Heart right ventricle (tissue), 16 donors: ENCODE measurements at regions not wholly inside any gene's neighbourhood (a gene's known extent, or its start where the extent isn't known, plus 50 kb on each side); places are given as distances from the start of the nearest gene placed in this dataset.
"Not testable (repeated sequence)": the region's sequence is repeated elsewhere in the genome, so short reads cannot be mapped to it uniquely, and the experiment has no call there.

Experiments
- ATAC-seq, 8 donors: fragments of 200-7000 bp; cut with Tn5 transposase; one replicate each; pipeline ENCODE4 v1.9.1; 2020; ENCODE audit warnings: mild to moderate bottlenecking in 8 of 8, moderate library complexity in 8 of 8, moderate number of reproducible peaks in 1 of 8
- DNase-seq, 2 donors: peaks; one replicate each; pipeline ENCODE4 v3.0.0-alpha.2; 2020
- H3K27ac ChIP-seq, 10 donors: fragments of 200-600 bp; sonication (generic) in 2 of 10; one replicate each; pipeline versions ENCODE4 v1.5.0 to v1.8.0; 2020 to 2022; ENCODE audit warnings: mild to moderate bottlenecking in 3 of 10
- H3K27me3 ChIP-seq, 7 donors: fragments of 200-600 bp; one replicate each; pipeline ENCODE4 v1.8.0; 2021 to 2022; ENCODE audit warnings: mild to moderate bottlenecking in 2 of 7
- H3K36me3 ChIP-seq, 9 donors: fragments of 200-600 bp; sonication (generic) in 1 of 9; one replicate each; pipeline versions ENCODE4 v1.5.0 to v1.8.0; 2020 to 2022; ENCODE audit warnings: mild to moderate bottlenecking in 2 of 9
- H3K4me1 ChIP-seq, 9 donors: fragments of 200-600 bp; sonication (generic) in 1 of 9; one replicate each; pipeline versions ENCODE4 v1.5.0 to v1.8.0; 2020 to 2022; ENCODE audit warnings: mild to moderate bottlenecking in 4 of 9
- H3K4me3 ChIP-seq, 10 donors: fragments of 200-600 bp; sonication (generic) in 2 of 10; one replicate each; pipeline versions ENCODE4 v1.5.0 to v1.8.0; 2020 to 2022; ENCODE audit warnings: mild to moderate bottlenecking in 7 of 10, moderate library complexity in 2 of 10
- H3K9me3 ChIP-seq, 11 donors: fragments of 200-600 bp in 10 of 11; sonication (generic) in 2 of 11; one replicate each; pipeline versions ENCODE4 v1.5.0 to v1.8.0; 2013 to 2022; ENCODE audit warnings: mild to moderate bottlenecking in 2 of 11, control low read depth in 1 of 11, moderate library complexity in 1 of 11
- CTCF ChIP-seq, 9 donors: fragments of 200-600 bp; sonication (generic) in 2 of 9; IDR thresholded peaks; one replicate each; pipeline versions ENCODE4 v1.5.0 to v1.8.0; 2021 to 2022; ENCODE audit warnings: antibody characterized with exemption in 9 of 9, mild to moderate bottlenecking in 5 of 9, moderate library complexity in 1 of 9
- WGBS, 2 donors: extraction: QIAGEN DNeasy Blood & Tissue Kit; methylation state at CpG; one replicate each; pipeline ENCODE4 v1.1.7; 2013; ENCODE audit warnings: inconsistent platforms in 1 of 2; 5-methylcytosine and 5-hydroxymethylcytosine counted together
- intact Hi-C, 10 donors: fragments of 100-400 bp; cut with DNase I; formaldehyde crosslinking; loops; one replicate each; pipeline versions ENCODE4 v1.11.1 to v1.14.2; 2022
- donor health status: Arrhythmogenic right ventricular cardiomyopathy.
- donor health status: ischemic (EF 13 %, LVEDD 7.1; RV severe dilation, severe dysfunction).
- donor health status: healthy with polysubstance abuse.
- donor health status: DM: no; HTN: yes; CAD: no.
- donor health status: DM: no; HTN: no; CAD: no.
- donor health status: ischemic (EF 25% LVEDD 6.9; RV normal size, moderate dysfunction).
- donor health status: ischemic (EF 25% LVEDD 5.7; RV mildly dilated, moderate dysfunction).
- donor health status: healthy.
- donor health status: DM: yes; HTN: yes; CAD: no.
- donor health status: Ischemic cardiomyopathy.
- donor health status: ischemic (EF 35%, LVEDD 5.7; RV mildly dilated, moderate dysfunction).
- donor health status: nonischemic (EF 11% LVEDD 7.7; RV severe dilation, severe dysfunction).
- donor health status: DM: yes; HTN: yes; CAD: no.
- donor health status: PGD.
- donor health status: ischemic (EF 29% LVEDD 5.4; RV normal size, mild dysfunction).
- donor health status: nonischemic (EF 23%, LVEDD 6.1; RV moderate dilation, normal function).

- intact Hi-C loops, result loop anchor here in 3 of 10 donors (5.0 to 10.0 kb wide), 3 partner anchors 90 to 360 kb away; partner anchors contain the start of genes ZNF746 (in 1 of the 3) and ZNF783 (in 1 of the 3)
- peaks cover 0 to 22% (median 14%) of the 10 kb centered on the region in 9 donors for H3K36me3 ChIP-seq
- no peaks in the 10 kb centered on the region for H3K27me3 ChIP-seq
- WGBS, 2 donors, result 1 to 2% methylated on average over 81 to 97 of the region's 97 CpGs
- H3K27ac ChIP-seq, result peak overlapping the region; percentile 68 to 96 (median 93)
- ATAC-seq (peak; percentile 97 to 98 (median 98)), DNase-seq (peak; percentile 91 to 95)
- H3K4me1 ChIP-seq, result peaks cover 5 to 37% (median 21%) of the 10 kb centered on the region in 9 donors
- TF ChIP-seq CTCF (IDR thresholded peaks at IDR 0.05), result peak; percentile 93 to 100 (median 99)
- no peaks in the 10 kb centered on the region for H3K9me3 ChIP-seq
- H3K4me3 ChIP-seq, result peak overlapping the region; percentile 60 to 98 (median 95)
These were observed 127.1 kb upstream of the ZNF746 start for GRCh38 chr7:149624419-149625339.

GRCh38 chr7:149624006-149624405 lies 126.4 kb upstream of the ZNF746 start:
- WGBS, 2 donors, result 0% methylated on average over 18 to 28 of the region's 28 CpGs
- Histone ChIP-seq H3K27ac (peak overlapping the region; percentile 68 to 96 (median 93)), H3K36me3 (peaks cover 0 to 28% (median 21%) of the 10 kb centered on the region in 9 donors), H3K4me1 (peaks cover 5 to 37% (median 21%) of the 10 kb centered on the region in 9 donors), H3K9me3 (no peaks in the 10 kb centered on the region), H3K4me3 (peak overlapping the region; percentile 60 to 98 (median 95)), H3K27me3 (no peaks in the 10 kb centered on the region)
- no peak for TF ChIP-seq CTCF (IDR thresholded peaks at IDR 0.05)
- ATAC-seq, result peak; percentile 2 to 35 (median 16)
- no peak for DNase-seq
- intact Hi-C loops, result loop anchor here in 3 of 10 donors (5.0 to 10.0 kb wide), 3 partner anchors 91 to 359 kb away; partner anchors contain the start of genes ZNF746 (in 1 of the 3) and ZNF783 (in 1 of the 3)

- H3K27me3 ChIP-seq, H3K9me3 ChIP-seq: not testable (repeated sequence)
- H3K27ac ChIP-seq, result peak overlapping the region in 8 of 10 donors; percentile 84 to 96 (median 94)
- peak; percentile 44 to 61 for DNase-seq
- peak in 4 of 8 donors; percentile 7 to 48 (median 34) for ATAC-seq
- H3K4me1 ChIP-seq, result peaks cover 5 to 37% (median 21%) of the 10 kb centered on the region in 9 donors
- intact Hi-C loops, result loop anchor here in 3 of 10 donors (5.0 to 10.0 kb wide), 3 partner anchors 91 to 359 kb away; partner anchors contain the start of genes ZNF746 (in 1 of the 3) and ZNF783 (in 1 of the 3)
- 3 to 10% methylated on average over 18 of the region's 19 CpGs for WGBS, 2 donors
- peaks cover 0 to 34% (median 27%) of the 10 kb centered on the region in 9 donors for H3K36me3 ChIP-seq
- H3K4me3 ChIP-seq, result peak overlapping the region; percentile 60 to 98 (median 95)
These were observed 125.8 kb upstream of the ZNF746 start for GRCh38 chr7:149623262-149623997.

GRCh38 chr7:149622444-149623210 lies 125.0 kb upstream of the ZNF746 start:
- Histone ChIP-seq H3K27me3 (no peaks in the 10 kb centered on the region), H3K36me3 (peaks cover 0 to 42% (median 33%) of the 10 kb centered on the region in 9 donors)
- intact Hi-C loops, result loop anchor here in 3 of 10 donors (5.0 to 10.0 kb wide), 3 partner anchors 92 to 358 kb away; partner anchors contain the start of genes ZNF746 (in 1 of the 3) and ZNF783 (in 1 of the 3)

More at GRCh38 chr7:149622444-149623210, 125.0 kb upstream of the ZNF746 start:
- Histone ChIP-seq H3K27ac (peak overlapping the region in 2 of 10 donors; percentile 44 to 91), H3K4me1 (peaks cover 5 to 37% (median 21%) of the 10 kb centered on the region in 9 donors), H3K9me3 (no peaks in the 10 kb centered on the region), H3K4me3 (peak overlapping the region in 8 of 10 donors; percentile 60 to 98 (median 96))
- 70 to 73% methylated on average over 10 of the region's 10 CpGs for WGBS, 2 donors
- no peak for TF ChIP-seq CTCF (IDR thresholded peaks at IDR 0.05)
- no peak for ATAC-seq
- DNase-seq, result no peak
